ENCODE measurements at regions not wholly inside any gene's neighbourhood (a gene's known extent, or its start where the extent isn't known, plus 50 kb on each side); places are given as distances from the start of the nearest gene placed in this dataset.
A peak's percentile ranks its signal among the peaks of the same experiment; 100 is the strongest.
"Not testable (repeated sequence)": the region's sequence is repeated elsewhere in the genome, so short reads cannot be mapped to it uniquely, and the experiment has no call there.

DNA sequence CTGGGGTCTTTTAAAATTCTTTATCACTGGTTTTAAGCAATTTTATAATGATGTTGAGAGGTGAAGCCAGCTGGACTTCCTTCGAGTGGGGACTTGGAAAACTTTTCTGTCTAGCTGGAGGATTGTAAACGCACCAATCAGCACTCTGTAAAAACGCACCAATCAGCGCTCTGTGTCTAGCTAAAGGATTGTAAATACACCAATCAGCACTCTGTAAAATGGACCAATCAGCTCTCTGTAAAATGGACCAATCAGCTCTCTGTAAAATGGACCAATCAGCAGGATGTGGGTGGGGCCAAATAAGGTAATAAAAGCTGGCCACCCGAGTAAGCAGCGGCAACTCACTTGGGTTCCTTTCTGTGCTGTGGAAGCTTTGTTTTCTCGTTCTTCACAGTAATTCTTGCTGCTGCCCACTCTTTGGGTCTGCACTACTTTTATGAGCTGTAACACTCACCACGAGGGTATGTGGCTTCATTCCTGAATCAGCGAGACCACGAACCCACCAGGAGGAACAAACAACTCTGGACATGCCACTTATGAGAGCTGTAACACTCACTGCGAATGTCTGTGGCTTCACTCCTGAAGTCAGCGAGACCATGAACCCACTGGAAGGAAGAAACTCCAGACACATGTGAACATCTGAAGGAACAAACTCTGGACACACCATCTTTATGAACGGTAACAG, 462.6 kb downstream of the GUCY1A2 start:
- H3K9me1 ChIP-seq (ENCODE audit: control insufficient read depth, insufficient read depth, low read length); ATAC-seq; POLR2A ChIA-PET; H3K27me3 ChIP-seq (ENCODE audit: control insufficient read depth in 2 of 2, insufficient read depth in 2 of 2, low read length in 2 of 2); in situ Hi-C loops (cut with MboI); DNase-seq (ENCODE audit: extremely low read depth in 1 of 4, low spot score in 3 of 4); FAIRE-seq; H2AFZ ChIP-seq (ENCODE audit: low read depth, low read length); H3K27ac ChIP-seq (ENCODE audit: extremely low read depth, low read depth, low read length); H3K9me3 ChIP-seq (replicated peaks; ENCODE audit: control insufficient read depth, insufficient read depth, low read depth, low read length); CTCF ChIA-PET (ENCODE audit: low intra/inter-chr PET ratio); H3K79me2 ChIP-seq (ENCODE audit: control insufficient read depth, insufficient read depth, low read length); H3K36me3 ChIP-seq (ENCODE audit: control insufficient read depth, insufficient read depth, low read length); H3K9ac ChIP-seq (ENCODE audit: insufficient read depth in 1 of 2, low read depth in 2 of 2, low read length in 2 of 2); H3K4me2 ChIP-seq (ENCODE audit: insufficient read depth, low read length); BruUV-seq (replicated peaks); H4K20me1 ChIP-seq (replicated peaks; ENCODE audit: control insufficient read depth, insufficient read depth, low read length); H3K4me1 ChIP-seq (replicated peaks in 1 of 2; ENCODE audit: control insufficient read depth in 2 of 2, insufficient read depth in 2 of 2, low read length in 2 of 2); H3K4me3 ChIP-seq: not testable (repeated sequence)
- TF ChIP-seq NFYB (IDR thresholded peaks at IDR 0.05; ENCODE audit: extremely low read depth, insufficient read length), result peak; percentile 56
- WGBS (ENCODE audit: insufficient coverage, low coverage, missing lambda C conversion rate), result 2% methylated on average over 10 of the region's 13 CpGs
- intact Hi-C loops (cut with micrococcal nuclease), result loop anchor here (2.0 kb wide), 1 partner anchor 63 kb away; no protein-coding TSS in a partner anchor

DNA sequence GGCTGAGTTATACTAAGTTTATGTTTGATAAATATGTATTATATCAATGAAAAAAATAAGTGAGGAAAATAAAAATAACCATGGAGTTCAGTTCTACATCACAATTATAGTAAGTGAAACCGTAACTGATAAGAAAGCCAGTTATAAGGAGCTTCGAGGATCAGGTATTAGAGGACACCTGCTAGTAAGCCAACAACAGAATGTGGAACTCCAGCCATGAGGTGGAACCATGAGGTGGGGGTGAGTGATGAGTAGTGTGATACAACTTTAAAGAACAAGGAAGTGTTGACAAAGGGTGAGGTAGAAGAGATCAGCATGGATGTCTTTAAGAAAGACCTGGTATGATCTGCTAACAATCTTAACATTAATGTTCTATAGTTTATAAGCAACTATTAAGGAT, 452.9 kb downstream of the GUCY1A2 start:
- H3K36me3 ChIP-seq (ENCODE audit: control insufficient read depth, insufficient read depth, low read length), result no peaks in the 10 kb centered on the region
- H2AFZ ChIP-seq (ENCODE audit: low read depth, low read length), result no peak overlapping the region
- FAIRE-seq (no peak), ATAC-seq (no peak), DNase-seq (ENCODE audit: extremely low read depth in 1 of 4, low spot score in 3 of 4) (no peak)
- no peak overlapping the region for H3K4me3 ChIP-seq
- POLR2A ChIA-PET, result no interaction called here
- H3K9ac ChIP-seq (ENCODE audit: insufficient read depth in 1 of 2, low read depth in 2 of 2, low read length in 2 of 2), result no peak overlapping the region
- H3K27ac ChIP-seq (ENCODE audit: extremely low read depth, low read depth, low read length), result no peak overlapping the region
- no peaks in the 10 kb centered on the region for H3K4me1 ChIP-seq (replicated peaks in 1 of 2; ENCODE audit: control insufficient read depth in 2 of 2, insufficient read depth in 2 of 2, low read length in 2 of 2)
- H3K27me3 ChIP-seq (ENCODE audit: control insufficient read depth in 2 of 2, insufficient read depth in 2 of 2, low read length in 2 of 2), result no peaks in the 10 kb centered on the region
- H3K79me2 ChIP-seq (ENCODE audit: control insufficient read depth, insufficient read depth, low read length), result no peaks in the 10 kb centered on the region
- 3% methylated on average over 2 of the region's 2 CpGs for WGBS (ENCODE audit: insufficient coverage, low coverage, missing lambda C conversion rate)
- in situ Hi-C loops (cut with MboI), result no loop called here
- CTCF ChIA-PET (ENCODE audit: low intra/inter-chr PET ratio), result no interaction called here
- no peaks in the 10 kb centered on the region for H3K9me1 ChIP-seq (ENCODE audit: control insufficient read depth, insufficient read depth, low read length)
- H3K4me2 ChIP-seq (ENCODE audit: insufficient read depth, low read length), result no peak overlapping the region
- intact Hi-C loops (cut with micrococcal nuclease), result no loop called here
- TF ChIP-seq MCM3 (IDR thresholded peaks at IDR 0.05) (no peak), SETDB1 (IDR thresholded peaks at IDR 0.05; ENCODE audit: low read length) (no peak), ZNF551 (CRISPR knock-in tag; IDR thresholded peaks at IDR 0.05) (no peak), PRPF4 (IDR thresholded peaks at IDR 0.05; ENCODE audit: insufficient read depth, low read depth, low read length, poor library complexity, severe bottlenecking) (no peak), MXI1 (IDR thresholded peaks at IDR 0.05; ENCODE audit: low read depth, low read length) (no peak), CCAR2 (IDR thresholded peaks at IDR 0.05; ENCODE audit: low read depth, low read length) (no peak), LARP7 (IDR thresholded peaks at IDR 0.05) (no peak), STAT5A (IDR thresholded peaks at IDR 0.05; ENCODE audit: borderline replicate concordance, low read length) (no peak), RCOR1 (IDR thresholded peaks at IDR 0.05; ENCODE audit: borderline replicate concordance in 1 of 2, low read depth in 2 of 2, low read length in 2 of 2) (no peak), TARDBP (IDR thresholded peaks at IDR 0.05) (no peak)
- H4K20me1 ChIP-seq (replicated peaks; ENCODE audit: control insufficient read depth, insufficient read depth, low read length), result no peaks in the 10 kb centered on the region
- no peaks in the 10 kb centered on the region for H3K9me3 ChIP-seq (replicated peaks; ENCODE audit: control insufficient read depth, insufficient read depth, low read depth, low read length)
- BruUV-seq (replicated peaks), result no TSS peak

Data from K562 (cell line).